GM23338 (cell line): ENCODE measurements at regions not wholly inside any gene's neighbourhood (a gene's known extent, or its start where the extent isn't known, plus 50 kb on each side); places are given as distances from the start of the nearest gene placed in this dataset.

Experiments used
- ATAC-seq: fragments of 200-7000 bp; cut with Tn5 transposase; 3 replicates; pipeline ENCODE4 v1.9.1; 2020
- DNase-seq: peaks from one replicate; pipeline ENCODE4 v3.0.0-alpha.2; 2015; ENCODE audit warnings: low spot score
- H2AFZ ChIP-seq: fragments of 200-600 bp; sonication (generic); 2 replicates; pipeline ENCODE4 v1.8.0; 2016; ENCODE audit warnings: antibody characterized with exemption, mild to moderate bottlenecking, moderate library complexity
- H3F3A ChIP-seq: fragments of 200-600 bp; sonication (generic); replicated peaks from 2 replicates; pipeline ENCODE4 v1.8.0; 2017; ENCODE audit warnings: antibody characterized with exemption, mixed run types, low read depth
- H3K27ac ChIP-seq: fragments of 200-600 bp; sonication (generic); 2 replicates; pipeline ENCODE4 v1.6.1; 2016; ENCODE audit warnings: low read depth
- H3K27me3 ChIP-seq: fragments of 200-600 bp; sonication (generic); 2 replicates; pipeline ENCODE4 v1.8.0; 2016; ENCODE audit warnings: mild to moderate bottlenecking, mixed run types, moderate library complexity; ENCODE audit not compliant: insufficient read depth
- H3K36me3 ChIP-seq: fragments of 200-600 bp; sonication (generic); 2 replicates; pipeline ENCODE4 v1.8.0; 2016; ENCODE audit warnings: mild to moderate bottlenecking; ENCODE audit not compliant: insufficient read depth
- H3K4me1 ChIP-seq: fragments of 200-600 bp; sonication (generic); 2 replicates; pipeline ENCODE4 v1.8.0; 2016; ENCODE audit warnings: mild to moderate bottlenecking, moderate library complexity; ENCODE audit not compliant: insufficient read depth
- H3K4me2 ChIP-seq: fragments of 200-600 bp; sonication (generic); 2 replicates; pipeline ENCODE4 v1.7.1; 2017; ENCODE audit warnings: mixed run types
- H3K4me3 ChIP-seq: fragments of 200-600 bp; sonication (generic); 2 replicates; pipeline ENCODE4 v1.6.1; 2016; ENCODE audit warnings: mixed run types
- H3K79me2 ChIP-seq: fragments of 200-600 bp; sonication (generic); replicated peaks from 2 replicates; pipeline ENCODE4 v1.8.0; 2017; ENCODE audit warnings: mild to moderate bottlenecking; ENCODE audit not compliant: insufficient read depth
- H3K9me2 ChIP-seq: fragments of 200-600 bp; sonication (generic); 2 replicates; pipeline ENCODE4 v1.8.0; 2017; ENCODE audit not compliant: insufficient read depth
- H4K20me1 ChIP-seq: fragments of 200-600 bp; sonication (generic); replicated peaks from 2 replicates; pipeline ENCODE4 v1.8.0; 2017; ENCODE audit warnings: mild to moderate bottlenecking; ENCODE audit not compliant: insufficient read depth
- H3K27ac Mint-ChIP-seq: 2 replicates; pipeline ENCODE4 v1.8.0; 2020; ENCODE audit warnings: inconsistent platforms, mild to moderate bottlenecking, moderate library complexity, mixed read lengths
- H3K27me3 Mint-ChIP-seq: 3 replicates; pipeline ENCODE4 v1.8.0; 2022; ENCODE audit warnings: low read depth, mild to moderate bottlenecking, moderate library complexity, mixed read lengths, inconsistent platforms; ENCODE audit not compliant: insufficient read depth, poor library complexity
- H3K36me3 Mint-ChIP-seq: 3 replicates; pipeline ENCODE4 v1.8.0; 2021; ENCODE audit warnings: low read depth, mild to moderate bottlenecking, inconsistent platforms, moderate library complexity, mixed read lengths
- H3K4me1 Mint-ChIP-seq: 3 replicates; pipeline ENCODE4 v1.8.0; 2020; ENCODE audit warnings: mild to moderate bottlenecking, inconsistent platforms, mixed read lengths
- H3K4me3 Mint-ChIP-seq: 3 replicates; pipeline ENCODE4 v1.8.0; 2021; ENCODE audit warnings: moderate library complexity, mild to moderate bottlenecking, inconsistent platforms, mixed read lengths
- H3K9me3 Mint-ChIP-seq: 3 replicates; pipeline ENCODE4 v1.8.0; 2020; ENCODE audit warnings: moderate library complexity, mild to moderate bottlenecking, inconsistent platforms, mixed read lengths
- CREB1 ChIP-seq: fragments of 250-450 bp; sonication (Bioruptor Pico); IDR thresholded peaks from 2 replicates; pipeline ENCODE4 v1.5.0; 2020; ENCODE audit warnings: low read depth, mild to moderate bottlenecking, moderate library complexity
- EZH2 ChIP-seq: fragments of 200-600 bp; sonication (generic); IDR thresholded peaks from one replicate; pipeline ENCODE4 v1.8.0; 2017; ENCODE audit warnings: antibody characterized with exemption, mild to moderate bottlenecking, low read depth; ENCODE audit not compliant: unreplicated experiment
- EZH2phosphoT487 ChIP-seq: fragments of 200-600 bp; sonication (generic); IDR thresholded peaks from one replicate; pipeline ENCODE4 v1.8.1; 2018; ENCODE audit warnings: antibody characterized with exemption; ENCODE audit not compliant: unreplicated experiment
- JUNB ChIP-seq: IDR thresholded peaks from one replicate; pipeline ENCODE4 v1.6.1; 2016; ENCODE audit warnings: antibody characterized with exemption; ENCODE audit not compliant: unreplicated experiment
- NANOG ChIP-seq: IDR thresholded peaks from 2 replicates; pipeline ENCODE4 v1.6.1; 2016; ENCODE audit warnings: antibody characterized with exemption, borderline replicate concordance
- POLR2AphosphoS5 ChIP-seq: IDR thresholded peaks from 2 replicates; pipeline ENCODE4 v1.6.1; 2016; ENCODE audit warnings: antibody characterized with exemption, low read depth
- STAT1 ChIP-seq: IDR thresholded peaks from one replicate; pipeline ENCODE4 v1.6.1; 2016; ENCODE audit warnings: antibody characterized with exemption; ENCODE audit not compliant: unreplicated experiment
- TF ChIP-seq, protein P1 (sequence below), 2 experiments: fragments of 200-600 bp in 1 of 2; sonication (generic) in 1 of 2; conservative IDR thresholded peaks; 2 replicates each; pipeline versions ENCODE4 v1.5.1 to v1.6.1; 2016 to 2017; ENCODE audit warnings: antibody characterized with exemption in 2 of 2, low read depth in 2 of 2, mild to moderate bottlenecking in 2 of 2, moderate library complexity in 1 of 2
- TF ChIP-seq, protein P2 (sequence below): IDR thresholded peaks from one replicate; pipeline ENCODE4 v1.6.1; 2018; ENCODE audit warnings: antibody characterized with exemption; ENCODE audit not compliant: unreplicated experiment
- TF ChIP-seq, protein P3 (sequence below): IDR thresholded peaks from 2 replicates; pipeline ENCODE4 v1.6.1; 2016; ENCODE audit warnings: antibody characterized with exemption

DNA sequence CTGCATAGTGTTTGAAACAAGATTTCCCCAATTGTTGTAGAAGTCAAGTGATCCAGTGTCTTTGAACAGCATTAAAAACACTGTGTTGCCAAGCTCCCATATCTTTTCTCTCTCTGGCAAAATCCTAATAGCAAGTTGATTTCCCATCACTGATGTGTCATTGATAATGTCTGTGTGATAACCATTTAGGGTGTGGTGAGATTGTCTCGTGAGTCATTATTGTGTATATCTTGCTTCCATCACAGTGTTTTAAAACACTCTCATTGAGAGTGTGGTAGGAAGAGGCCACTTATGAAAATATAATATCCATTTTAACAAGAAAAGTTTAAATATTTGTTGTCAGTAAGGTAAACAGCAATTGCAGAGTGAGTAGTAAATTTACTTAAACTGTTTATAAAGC, 74.7 kb downstream of the PRORP start:
- H3K4me1 ChIP-seq = no peaks in the 10 kb centered on the region
- H3K4me2 ChIP-seq = no peak overlapping the region
- no peaks in the 10 kb centered on the region for H3K27me3 ChIP-seq
- Mint-ChIP-seq H3K4me1 (no peaks in the 10 kb centered on the region), H3K27me3 (no peaks in the 10 kb centered on the region), H3K4me3 (no peak overlapping the region), H3K27ac (no peak overlapping the region), H3K36me3 (peaks cover 6% of the 10 kb centered on the region), H3K9me3 (no peaks in the 10 kb centered on the region)
- no peaks in the 10 kb centered on the region for H4K20me1 ChIP-seq
- ATAC-seq (no peak), DNase-seq (no peak)
- H3F3A ChIP-seq = no peaks in the 10 kb centered on the region
- H3K36me3 ChIP-seq = no peaks in the 10 kb centered on the region
- no peak overlapping the region for H2AFZ ChIP-seq
- H3K79me2 ChIP-seq = no peaks in the 10 kb centered on the region
- no peak overlapping the region for H3K27ac ChIP-seq
- no peak overlapping the region for H3K4me3 ChIP-seq
- no peaks in the 10 kb centered on the region for H3K9me2 ChIP-seq
- no peak for TF ChIP-seq POLR2AphosphoS5
- TF ChIP-seq JUNB = no peak

DNA sequence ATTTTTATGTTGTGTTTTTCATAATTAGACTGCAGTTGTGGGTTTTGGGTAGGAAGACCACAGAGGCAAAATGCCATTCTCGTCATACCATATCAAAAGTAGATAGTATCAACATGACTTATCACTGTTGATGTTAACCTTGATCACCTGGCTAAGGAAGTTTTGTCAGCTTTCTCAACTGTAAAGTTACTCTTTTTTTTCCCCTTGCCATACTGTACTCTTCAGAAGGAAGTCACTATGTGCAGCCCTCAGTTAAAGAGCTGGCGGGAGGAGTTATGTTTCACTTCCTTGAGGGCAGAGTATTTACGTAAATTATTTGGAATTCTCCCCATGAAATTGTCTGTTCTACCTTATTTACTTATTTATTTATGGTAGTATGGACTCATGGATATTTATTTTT, 78.7 kb downstream of the PRORP start:
- ATAC-seq = no peak
- Histone ChIP-seq H3F3A (no peaks in the 10 kb centered on the region), H3K27ac (no peak overlapping the region), H3K36me3 (no peaks in the 10 kb centered on the region), H3K9me2 (no peaks in the 10 kb centered on the region), H3K4me2 (no peak overlapping the region), H3K4me3 (no peak overlapping the region), H3K79me2 (no peaks in the 10 kb centered on the region), H2AFZ (no peak overlapping the region), H4K20me1 (no peaks in the 10 kb centered on the region), H3K27me3 (no peaks in the 10 kb centered on the region), H3K4me1 (no peaks in the 10 kb centered on the region)
- Mint-ChIP-seq H3K4me1 (no peaks in the 10 kb centered on the region), H3K4me3 (no peak overlapping the region), H3K27me3 (peaks cover 2% of the 10 kb centered on the region), H3K9me3 (no peaks in the 10 kb centered on the region), H3K27ac (no peak overlapping the region), H3K36me3 (no peaks in the 10 kb centered on the region)
- DNase-seq = no peak
- TF ChIP-seq EZH2phosphoT487 = no peak
- TF ChIP-seq, protein P1, sequence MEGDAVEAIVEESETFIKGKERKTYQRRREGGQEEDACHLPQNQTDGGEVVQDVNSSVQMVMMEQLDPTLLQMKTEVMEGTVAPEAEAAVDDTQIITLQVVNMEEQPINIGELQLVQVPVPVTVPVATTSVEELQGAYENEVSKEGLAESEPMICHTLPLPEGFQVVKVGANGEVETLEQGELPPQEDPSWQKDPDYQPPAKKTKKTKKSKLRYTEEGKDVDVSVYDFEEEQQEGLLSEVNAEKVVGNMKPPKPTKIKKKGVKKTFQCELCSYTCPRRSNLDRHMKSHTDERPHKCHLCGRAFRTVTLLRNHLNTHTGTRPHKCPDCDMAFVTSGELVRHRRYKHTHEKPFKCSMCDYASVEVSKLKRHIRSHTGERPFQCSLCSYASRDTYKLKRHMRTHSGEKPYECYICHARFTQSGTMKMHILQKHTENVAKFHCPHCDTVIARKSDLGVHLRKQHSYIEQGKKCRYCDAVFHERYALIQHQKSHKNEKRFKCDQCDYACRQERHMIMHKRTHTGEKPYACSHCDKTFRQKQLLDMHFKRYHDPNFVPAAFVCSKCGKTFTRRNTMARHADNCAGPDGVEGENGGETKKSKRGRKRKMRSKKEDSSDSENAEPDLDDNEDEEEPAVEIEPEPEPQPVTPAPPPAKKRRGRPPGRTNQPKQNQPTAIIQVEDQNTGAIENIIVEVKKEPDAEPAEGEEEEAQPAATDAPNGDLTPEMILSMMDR (conservative IDR thresholded peaks at IDR 0.05; ENCODE audit: low read depth in 2 of 2) = no peak
- TF ChIP-seq, protein P2, sequence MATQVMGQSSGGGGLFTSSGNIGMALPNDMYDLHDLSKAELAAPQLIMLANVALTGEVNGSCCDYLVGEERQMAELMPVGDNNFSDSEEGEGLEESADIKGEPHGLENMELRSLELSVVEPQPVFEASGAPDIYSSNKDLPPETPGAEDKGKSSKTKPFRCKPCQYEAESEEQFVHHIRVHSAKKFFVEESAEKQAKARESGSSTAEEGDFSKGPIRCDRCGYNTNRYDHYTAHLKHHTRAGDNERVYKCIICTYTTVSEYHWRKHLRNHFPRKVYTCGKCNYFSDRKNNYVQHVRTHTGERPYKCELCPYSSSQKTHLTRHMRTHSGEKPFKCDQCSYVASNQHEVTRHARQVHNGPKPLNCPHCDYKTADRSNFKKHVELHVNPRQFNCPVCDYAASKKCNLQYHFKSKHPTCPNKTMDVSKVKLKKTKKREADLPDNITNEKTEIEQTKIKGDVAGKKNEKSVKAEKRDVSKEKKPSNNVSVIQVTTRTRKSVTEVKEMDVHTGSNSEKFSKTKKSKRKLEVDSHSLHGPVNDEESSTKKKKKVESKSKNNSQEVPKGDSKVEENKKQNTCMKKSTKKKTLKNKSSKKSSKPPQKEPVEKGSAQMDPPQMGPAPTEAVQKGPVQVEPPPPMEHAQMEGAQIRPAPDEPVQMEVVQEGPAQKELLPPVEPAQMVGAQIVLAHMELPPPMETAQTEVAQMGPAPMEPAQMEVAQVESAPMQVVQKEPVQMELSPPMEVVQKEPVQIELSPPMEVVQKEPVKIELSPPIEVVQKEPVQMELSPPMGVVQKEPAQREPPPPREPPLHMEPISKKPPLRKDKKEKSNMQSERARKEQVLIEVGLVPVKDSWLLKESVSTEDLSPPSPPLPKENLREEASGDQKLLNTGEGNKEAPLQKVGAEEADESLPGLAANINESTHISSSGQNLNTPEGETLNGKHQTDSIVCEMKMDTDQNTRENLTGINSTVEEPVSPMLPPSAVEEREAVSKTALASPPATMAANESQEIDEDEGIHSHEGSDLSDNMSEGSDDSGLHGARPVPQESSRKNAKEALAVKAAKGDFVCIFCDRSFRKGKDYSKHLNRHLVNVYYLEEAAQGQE = no peak
- TF ChIP-seq JUNB = no peak
- TF ChIP-seq CREB1 (CRISPR knock-in tag) = no peak
- TF ChIP-seq POLR2AphosphoS5 = no peak
- TF ChIP-seq, protein P3, sequence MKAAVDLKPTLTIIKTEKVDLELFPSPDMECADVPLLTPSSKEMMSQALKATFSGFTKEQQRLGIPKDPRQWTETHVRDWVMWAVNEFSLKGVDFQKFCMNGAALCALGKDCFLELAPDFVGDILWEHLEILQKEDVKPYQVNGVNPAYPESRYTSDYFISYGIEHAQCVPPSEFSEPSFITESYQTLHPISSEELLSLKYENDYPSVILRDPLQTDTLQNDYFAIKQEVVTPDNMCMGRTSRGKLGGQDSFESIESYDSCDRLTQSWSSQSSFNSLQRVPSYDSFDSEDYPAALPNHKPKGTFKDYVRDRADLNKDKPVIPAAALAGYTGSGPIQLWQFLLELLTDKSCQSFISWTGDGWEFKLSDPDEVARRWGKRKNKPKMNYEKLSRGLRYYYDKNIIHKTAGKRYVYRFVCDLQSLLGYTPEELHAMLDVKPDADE = no peak
- no peak for TF ChIP-seq NANOG
- TF ChIP-seq STAT1 = no peak
- no peak for TF ChIP-seq EZH2
